ENCODE measurements at regions not wholly inside any gene's neighbourhood (a gene's known extent, or its start where the extent isn't known, plus 50 kb on each side); places are given as distances from the start of the nearest gene placed in this dataset.

DNA sequence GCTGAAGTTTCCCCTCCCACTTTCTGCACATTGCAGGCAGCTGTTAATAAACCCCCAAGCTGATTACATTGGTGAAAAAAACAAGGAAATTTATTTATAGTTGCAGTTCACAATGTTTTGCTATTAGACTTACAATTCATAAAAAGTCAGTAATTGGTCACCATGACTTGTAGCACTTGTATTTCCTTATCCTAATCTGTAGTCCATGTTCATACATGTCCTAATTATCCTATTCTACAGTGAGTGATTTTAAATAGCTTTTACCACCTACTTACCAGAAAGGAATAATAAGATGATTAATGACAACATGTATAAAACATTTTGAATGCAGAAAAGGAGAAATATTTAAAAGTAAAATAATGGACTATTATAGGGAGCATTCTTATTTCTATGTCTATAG, 760.0 kb upstream of the RIOK2 start:
- Histone ChIP-seq H3K9me3 (ENCODE audit: control insufficient read depth, insufficient read depth, low read length) (0 out of 2 replicates have a peak, but pooled peaks cover under 1% of the 10 kb centered on the region), H3K9ac (ENCODE audit: low read depth, low read length) (no peak overlapping the region), H3K27me3 (ENCODE audit: control insufficient read depth, insufficient read depth, low read length) (no peaks in the 10 kb centered on the region), H3K4me1 (ENCODE audit: control insufficient read depth, insufficient read depth, low read length) (no peaks in the 10 kb centered on the region), H3K27ac (ENCODE audit: low read depth, low read length) (no peak overlapping the region), H3K36me3 (ENCODE audit: control insufficient read depth, insufficient read depth, low read length) (no peaks in the 10 kb centered on the region), H3K4me3 (ENCODE audit: low read depth, low read length) (no peak overlapping the region)

DNA sequence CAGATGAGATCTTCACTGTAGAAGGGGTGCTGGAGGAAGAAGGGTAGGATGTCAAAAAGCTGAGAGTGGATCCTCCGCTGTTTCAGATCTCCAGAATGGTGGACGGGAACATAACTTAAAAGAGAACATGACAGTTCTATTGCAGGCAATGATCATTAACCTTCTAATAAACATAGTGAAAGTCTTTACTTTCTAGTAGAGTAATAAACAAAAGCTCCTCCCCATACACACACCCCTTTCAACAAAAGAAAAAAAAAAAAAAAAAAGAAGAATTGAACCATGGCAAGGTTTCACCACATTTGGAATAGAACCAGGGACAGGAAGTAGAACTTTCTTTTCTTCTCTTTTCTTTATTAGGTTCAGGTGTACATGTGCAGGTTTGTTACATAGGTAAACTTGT, 768.1 kb upstream of the RIOK2 start:
- no peaks in the 10 kb centered on the region for H3K4me1 ChIP-seq (ENCODE audit: control insufficient read depth, insufficient read depth, low read length)
- no peaks in the 10 kb centered on the region for H3K36me3 ChIP-seq (ENCODE audit: control insufficient read depth, insufficient read depth, low read length)
- no peak overlapping the region for H3K9ac ChIP-seq (ENCODE audit: low read depth, low read length)
- H3K27ac ChIP-seq (ENCODE audit: low read depth, low read length) = no peak overlapping the region
- H3K4me3 ChIP-seq (ENCODE audit: low read depth, low read length) = no peak overlapping the region
- 0 out of 2 replicates have a peak, but pooled peaks cover 2% of the 10 kb centered on the region for H3K9me3 ChIP-seq (ENCODE audit: control insufficient read depth, insufficient read depth, low read length)
- no peaks in the 10 kb centered on the region for H3K27me3 ChIP-seq (ENCODE audit: control insufficient read depth, insufficient read depth, low read length)

GRCh38 chr5:97955450-97955849, 772.4 kb upstream of the RIOK2 start:
- Histone ChIP-seq H3K4me3 (ENCODE audit: low read depth, low read length) (no peak overlapping the region), H3K4me1 (ENCODE audit: control insufficient read depth, insufficient read depth, low read length) (no peaks in the 10 kb centered on the region), H3K9me3 (ENCODE audit: control insufficient read depth, insufficient read depth, low read length) (no peaks in the 10 kb centered on the region), H3K9ac (ENCODE audit: low read depth, low read length) (no peak overlapping the region), H3K27me3 (ENCODE audit: control insufficient read depth, insufficient read depth, low read length) (no peaks in the 10 kb centered on the region), H3K27ac (ENCODE audit: low read depth, low read length) (no peak overlapping the region), H3K36me3 (ENCODE audit: control insufficient read depth, insufficient read depth, low read length) (no peaks in the 10 kb centered on the region)

DNA sequence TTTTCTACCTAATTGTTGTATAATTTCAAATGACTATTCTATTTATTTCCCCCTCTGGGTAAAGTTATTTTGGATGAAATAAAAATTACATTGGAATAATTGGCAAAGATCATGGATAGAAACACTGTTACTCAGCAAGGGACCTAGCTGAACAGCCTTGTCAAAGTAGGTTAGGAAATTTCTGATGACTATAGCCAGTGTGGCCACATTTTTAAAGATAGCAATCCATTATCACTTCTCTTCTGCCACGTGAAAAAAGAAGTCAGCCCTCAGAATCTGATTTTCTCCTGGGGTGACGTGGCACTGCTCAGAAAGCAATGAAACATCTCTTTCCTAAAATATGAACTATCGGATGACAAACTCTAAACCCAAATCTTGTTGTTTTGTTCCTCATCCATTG, 784.2 kb upstream of the RIOK2 start:
- H3K4me3 ChIP-seq (ENCODE audit: low read depth, low read length) = no peak overlapping the region
- H3K27me3 ChIP-seq (ENCODE audit: control insufficient read depth, insufficient read depth, low read length) = no peaks in the 10 kb centered on the region
- no peak overlapping the region for H3K27ac ChIP-seq (ENCODE audit: low read depth, low read length)
- H3K9ac ChIP-seq (ENCODE audit: low read depth, low read length) = no peak overlapping the region
- H3K36me3 ChIP-seq (ENCODE audit: control insufficient read depth, insufficient read depth, low read length) = no peaks in the 10 kb centered on the region
- no peaks in the 10 kb centered on the region for H3K9me3 ChIP-seq (ENCODE audit: control insufficient read depth, insufficient read depth, low read length)
- H3K4me1 ChIP-seq (ENCODE audit: control insufficient read depth, insufficient read depth, low read length) = no peaks in the 10 kb centered on the region

DNA sequence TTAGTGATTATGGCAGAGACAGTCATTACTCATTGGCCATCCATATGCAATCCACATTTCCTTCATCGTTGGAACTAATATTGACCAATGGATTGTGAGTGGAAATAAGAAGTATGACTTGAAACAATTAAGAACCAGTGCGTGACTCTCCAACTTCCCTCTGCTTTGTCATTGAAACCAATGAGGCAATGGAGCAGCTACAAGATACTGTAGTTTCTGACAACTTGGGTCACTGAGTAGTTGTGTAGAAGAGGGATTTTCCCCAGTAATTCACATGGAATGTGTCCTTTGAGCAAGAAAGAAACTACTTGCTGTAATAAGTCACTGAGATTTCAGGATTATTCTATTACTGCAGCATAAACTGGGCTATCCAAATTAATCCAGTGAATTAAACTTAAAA, 785.3 kb upstream of the RIOK2 start:
- no peaks in the 10 kb centered on the region for H3K9me3 ChIP-seq (ENCODE audit: control insufficient read depth, insufficient read depth, low read length)
- H3K9ac ChIP-seq (ENCODE audit: low read depth, low read length) = no peak overlapping the region
- H3K27me3 ChIP-seq (ENCODE audit: control insufficient read depth, insufficient read depth, low read length) = no peaks in the 10 kb centered on the region
- H3K4me3 ChIP-seq (ENCODE audit: low read depth, low read length) = no peak overlapping the region
- H3K4me1 ChIP-seq (ENCODE audit: control insufficient read depth, insufficient read depth, low read length) = no peaks in the 10 kb centered on the region
- no peak overlapping the region for H3K27ac ChIP-seq (ENCODE audit: low read depth, low read length)
- H3K36me3 ChIP-seq (ENCODE audit: control insufficient read depth, insufficient read depth, low read length) = no peaks in the 10 kb centered on the region

GRCh38 chr5:97979740-97980139, 793.7 kb upstream of the RGMB start:
- no peaks in the 10 kb centered on the region for H3K9me3 ChIP-seq (ENCODE audit: control insufficient read depth, insufficient read depth, low read length)
- H3K27ac ChIP-seq (ENCODE audit: low read depth, low read length) = no peak overlapping the region
- no peaks in the 10 kb centered on the region for H3K27me3 ChIP-seq (ENCODE audit: control insufficient read depth, insufficient read depth, low read length)
- H3K36me3 ChIP-seq (ENCODE audit: control insufficient read depth, insufficient read depth, low read length) = no peaks in the 10 kb centered on the region
- H3K4me1 ChIP-seq (ENCODE audit: control insufficient read depth, insufficient read depth, low read length) = no peaks in the 10 kb centered on the region
- H3K4me3 ChIP-seq (ENCODE audit: low read depth, low read length) = no peak overlapping the region
- H3K9ac ChIP-seq (ENCODE audit: low read depth, low read length) = no peak overlapping the region

DNA sequence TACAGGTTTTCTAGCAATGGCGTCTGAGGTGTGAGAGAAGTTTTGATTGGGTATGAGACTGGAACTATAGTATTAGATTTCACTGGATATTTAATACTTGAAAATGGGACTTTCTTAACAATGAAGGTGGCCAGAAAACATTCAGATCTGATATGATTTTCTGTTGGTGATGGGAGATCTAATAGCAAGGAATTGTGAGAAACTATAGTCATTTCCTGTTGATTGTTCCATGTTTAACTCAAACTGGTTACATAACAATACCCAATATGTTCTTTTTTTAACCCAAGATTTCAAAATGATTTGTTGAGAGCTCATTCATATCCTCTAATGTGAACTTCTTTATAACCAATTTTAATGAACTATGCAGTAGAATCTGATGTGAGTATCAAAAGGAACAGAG, 793.2 kb upstream of the RGMB start:
- H3K4me3 ChIP-seq (ENCODE audit: low read depth, low read length) = no peak overlapping the region
- H3K4me1 ChIP-seq (ENCODE audit: control insufficient read depth, insufficient read depth, low read length) = no peaks in the 10 kb centered on the region
- no peaks in the 10 kb centered on the region for H3K27me3 ChIP-seq (ENCODE audit: control insufficient read depth, insufficient read depth, low read length)
- H3K9ac ChIP-seq (ENCODE audit: low read depth, low read length) = no peak overlapping the region
- H3K27ac ChIP-seq (ENCODE audit: low read depth, low read length) = no peak overlapping the region
- no peaks in the 10 kb centered on the region for H3K36me3 ChIP-seq (ENCODE audit: control insufficient read depth, insufficient read depth, low read length)
- H3K9me3 ChIP-seq (ENCODE audit: control insufficient read depth, insufficient read depth, low read length) = no peaks in the 10 kb centered on the region

GRCh38 chr5:97986069-97986468, 787.4 kb upstream of the RGMB start:
- H3K27me3 ChIP-seq (ENCODE audit: control insufficient read depth, insufficient read depth, low read length) = no peaks in the 10 kb centered on the region
- H3K4me3 ChIP-seq (ENCODE audit: low read depth, low read length) = no peak overlapping the region
- H3K27ac ChIP-seq (ENCODE audit: low read depth, low read length) = no peak overlapping the region
- no peak overlapping the region for H3K9ac ChIP-seq (ENCODE audit: low read depth, low read length)
- H3K4me1 ChIP-seq (ENCODE audit: control insufficient read depth, insufficient read depth, low read length) = 0 out of 2 replicates have a peak, but pooled peaks cover 3% of the 10 kb centered on the region
- H3K9me3 ChIP-seq (ENCODE audit: control insufficient read depth, insufficient read depth, low read length) = no peaks in the 10 kb centered on the region
- no peaks in the 10 kb centered on the region for H3K36me3 ChIP-seq (ENCODE audit: control insufficient read depth, insufficient read depth, low read length)

DNA sequence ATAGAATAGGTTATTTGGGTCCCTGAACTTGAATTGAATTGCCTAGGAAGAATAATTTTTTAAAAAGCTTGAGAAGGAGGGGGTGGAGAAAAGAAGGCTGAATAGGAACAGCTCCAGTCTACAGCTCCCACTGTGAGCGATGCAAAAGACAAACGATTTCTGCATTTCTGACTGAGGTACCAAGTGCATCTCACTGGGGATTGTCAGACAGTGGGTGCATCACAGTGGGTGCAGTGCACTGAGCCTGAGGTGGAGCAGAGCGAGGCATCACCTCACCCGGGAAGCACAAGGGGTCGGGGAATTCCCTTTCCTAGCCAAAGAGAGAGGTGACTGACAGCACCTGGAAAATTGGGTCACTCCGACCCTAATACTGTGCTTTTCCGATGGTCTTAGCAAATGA, 782.2 kb upstream of the RGMB start:
- H3K4me3 ChIP-seq (ENCODE audit: low read depth, low read length) = no peak overlapping the region
- no peaks in the 10 kb centered on the region for H3K36me3 ChIP-seq (ENCODE audit: control insufficient read depth, insufficient read depth, low read length)
- no peak overlapping the region for H3K27ac ChIP-seq (ENCODE audit: low read depth, low read length)
- H3K9ac ChIP-seq (ENCODE audit: low read depth, low read length) = no peak overlapping the region
- no peaks in the 10 kb centered on the region for H3K27me3 ChIP-seq (ENCODE audit: control insufficient read depth, insufficient read depth, low read length)
- H3K9me3 ChIP-seq (ENCODE audit: control insufficient read depth, insufficient read depth, low read length) = no peaks in the 10 kb centered on the region
- no peaks in the 10 kb centered on the region for H3K4me1 ChIP-seq (ENCODE audit: control insufficient read depth, insufficient read depth, low read length)

- Histone ChIP-seq H3K4me1 (ENCODE audit: control insufficient read depth, insufficient read depth, low read length) (no peaks in the 10 kb centered on the region), H3K9ac (ENCODE audit: low read depth, low read length) (no peak overlapping the region), H3K36me3 (ENCODE audit: control insufficient read depth, insufficient read depth, low read length) (no peaks in the 10 kb centered on the region), H3K27me3 (ENCODE audit: control insufficient read depth, insufficient read depth, low read length) (no peaks in the 10 kb centered on the region), H3K4me3 (ENCODE audit: low read depth, low read length) (no peak overlapping the region), H3K9me3 (ENCODE audit: control insufficient read depth, insufficient read depth, low read length) (no peaks in the 10 kb centered on the region; the same call in 1 of the 2 replicates), H3K27ac (ENCODE audit: low read depth, low read length) (no peak overlapping the region)
Observed at GRCh38 chr5:97998941-97999340, 774.5 kb upstream of the RGMB start.

DNA sequence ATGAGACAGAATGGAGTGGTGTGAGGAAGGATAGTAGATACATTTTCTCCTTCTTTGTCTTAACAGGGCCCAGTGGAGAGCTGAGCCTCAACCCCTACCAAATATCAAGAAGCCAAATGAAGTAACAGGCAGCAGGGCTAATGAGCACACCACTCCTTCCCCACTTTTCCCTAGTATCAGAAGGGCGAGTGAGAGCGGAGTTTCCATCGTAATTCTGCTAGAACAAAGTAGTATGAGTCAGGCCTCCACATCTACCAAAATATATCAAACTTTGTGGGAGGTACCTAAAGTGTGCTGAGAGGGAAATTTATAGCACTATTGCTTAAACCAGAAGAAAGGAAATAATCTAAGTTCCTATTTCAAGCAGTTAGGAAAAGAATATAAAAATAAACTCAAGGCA, 769.0 kb upstream of the RGMB start:
- Histone ChIP-seq H3K4me1 (ENCODE audit: control insufficient read depth, insufficient read depth, low read length) (no peaks in the 10 kb centered on the region), H3K36me3 (ENCODE audit: control insufficient read depth, insufficient read depth, low read length) (no peaks in the 10 kb centered on the region), H3K9me3 (ENCODE audit: control insufficient read depth, insufficient read depth, low read length) (peaks cover 3% of the 10 kb centered on the region; the same call in 1 of the 2 replicates), H3K27me3 (ENCODE audit: control insufficient read depth, insufficient read depth, low read length) (no peaks in the 10 kb centered on the region), H3K27ac (ENCODE audit: low read depth, low read length) (no peak overlapping the region), H3K9ac (ENCODE audit: low read depth, low read length) (no peak overlapping the region), H3K4me3 (ENCODE audit: low read depth, low read length) (no peak overlapping the region)

- Histone ChIP-seq H3K27ac (ENCODE audit: low read depth, low read length) (no peak overlapping the region), H3K9ac (ENCODE audit: low read depth, low read length) (no peak overlapping the region), H3K27me3 (ENCODE audit: control insufficient read depth, insufficient read depth, low read length) (no peaks in the 10 kb centered on the region), H3K4me3 (ENCODE audit: low read depth, low read length) (no peak overlapping the region), H3K4me1 (ENCODE audit: control insufficient read depth, insufficient read depth, low read length) (no peaks in the 10 kb centered on the region), H3K9me3 (ENCODE audit: control insufficient read depth, insufficient read depth, low read length) (peaks cover 4% of the 10 kb centered on the region), H3K36me3 (ENCODE audit: control insufficient read depth, insufficient read depth, low read length) (no peaks in the 10 kb centered on the region)
Observed at GRCh38 chr5:98016771-98017170, 756.7 kb upstream of the RGMB start.
